KOPT-K1 (cell line): ENCODE measurements at regions not wholly inside any gene's neighbourhood (a gene's known extent, or its start where the extent isn't known, plus 50 kb on each side); places are given as distances from the start of the nearest gene placed in this dataset.
"Not testable (repeated sequence)": the region's sequence is repeated elsewhere in the genome, so short reads cannot be mapped to it uniquely, and the experiment has no call there.

Experiments
- H3K27ac ChIP-seq: fragments of 200-600 bp; sonication (generic); 2 replicates; pipeline ENCODE4 v1.5.1; 2016; ENCODE audit warnings: antibody characterized with exemption, mild to moderate bottlenecking, low read depth, low read length; ENCODE audit not compliant: poor library complexity, severe bottlenecking
- H3K36me3 ChIP-seq: fragments of 200-600 bp; sonication (generic); 2 replicates; pipeline ENCODE4 v1.5.1; 2017; ENCODE audit warnings: antibody characterized with exemption, mild to moderate bottlenecking, low read length, moderate library complexity; ENCODE audit not compliant: insufficient read depth
- H3K9me3 ChIP-seq: fragments of 200-600 bp; sonication (generic); 2 replicates; pipeline ENCODE4 v1.5.1; 2017; ENCODE audit warnings: antibody characterized with exemption, low read length, mild to moderate bottlenecking; ENCODE audit not compliant: insufficient read depth, poor library complexity, severe bottlenecking

GRCh38 chr5:92560698-92561401 lies 1020.2 kb downstream of the NR2F1-AS1 start:
- Histone ChIP-seq H3K9me3 (no peaks in the 10 kb centered on the region), H3K36me3 (no peaks in the 10 kb centered on the region), H3K27ac (no peak overlapping the region)

- H3K36me3 ChIP-seq, result no peaks in the 10 kb centered on the region
- H3K9me3 ChIP-seq, result no peaks in the 10 kb centered on the region
- no peak overlapping the region for H3K27ac ChIP-seq
Measured at GRCh38 chr5:92559781-92560180, 1021.2 kb downstream of the NR2F1-AS1 start.

- Histone ChIP-seq H3K36me3 (no peaks in the 10 kb centered on the region), H3K9me3 (no peaks in the 10 kb centered on the region), H3K27ac (no peak overlapping the region)
Measured at GRCh38 chr5:92559331-92559730, 1021.7 kb downstream of the NR2F1-AS1 start.

GRCh38 chr5:92556747-92557146 lies 1024.3 kb downstream of the NR2F1-AS1 start:
- no peaks in the 10 kb centered on the region for H3K9me3 ChIP-seq
- H3K27ac ChIP-seq, result no peak overlapping the region
- no peaks in the 10 kb centered on the region for H3K36me3 ChIP-seq

GRCh38 chr5:92554447-92555085 lies 1026.5 kb downstream of the NR2F1-AS1 start:
- no peaks in the 10 kb centered on the region for H3K36me3 ChIP-seq
- H3K9me3 ChIP-seq, result no peaks in the 10 kb centered on the region
- H3K27ac ChIP-seq, result no peak overlapping the region

GRCh38 chr5:92553326-92553725 lies 1027.7 kb downstream of the NR2F1-AS1 start:
- Histone ChIP-seq H3K36me3 (no peaks in the 10 kb centered on the region), H3K27ac (no peak overlapping the region), H3K9me3 (no peaks in the 10 kb centered on the region)

GRCh38 chr5:92552206-92553160 lies 1028.5 kb downstream of the NR2F1-AS1 start:
- H3K27ac ChIP-seq, result no peak overlapping the region
- H3K9me3 ChIP-seq, result no peaks in the 10 kb centered on the region
- no peaks in the 10 kb centered on the region for H3K36me3 ChIP-seq

GRCh38 chr5:92548346-92548745 lies 1032.7 kb downstream of the NR2F1-AS1 start:
- Histone ChIP-seq H3K36me3 (no peaks in the 10 kb centered on the region), H3K9me3 (no peaks in the 10 kb centered on the region), H3K27ac (no peak overlapping the region)

GRCh38 chr5:92544596-92544995 lies 1036.4 kb downstream of the NR2F1-AS1 start:
- no peaks in the 10 kb centered on the region for H3K36me3 ChIP-seq
- H3K27ac ChIP-seq, result no peak overlapping the region

GRCh38 chr5:92544036-92544435 lies 1037.0 kb downstream of the NR2F1-AS1 start:
- Histone ChIP-seq H3K36me3 (no peaks in the 10 kb centered on the region), H3K27ac (no peak overlapping the region), H3K9me3 (no peaks in the 10 kb centered on the region)

More at GRCh38 chr5:92544596-92544995, 1036.4 kb downstream of the NR2F1-AS1 start:
- H3K9me3 ChIP-seq, result no peaks in the 10 kb centered on the region

- Histone ChIP-seq H3K9me3 (no peaks in the 10 kb centered on the region), H3K36me3 (no peaks in the 10 kb centered on the region), H3K27ac (no peak overlapping the region)
Measured at GRCh38 chr5:92543201-92543600, 1037.8 kb downstream of the NR2F1-AS1 start.

- not testable (repeated sequence) for H3K36me3 ChIP-seq, H3K9me3 ChIP-seq, H3K27ac ChIP-seq
Measured at GRCh38 chr5:92542017-92542416, 1039.0 kb downstream of the NR2F1-AS1 start.

GRCh38 chr5:92527311-92528078 lies 1053.5 kb downstream of the NR2F1-AS1 start:
- Histone ChIP-seq H3K9me3 (no peaks in the 10 kb centered on the region), H3K36me3 (no peaks in the 10 kb centered on the region), H3K27ac (no peak overlapping the region)

GRCh38 chr5:92525131-92525530 lies 1055.9 kb downstream of the NR2F1-AS1 start:
- Histone ChIP-seq H3K9me3 (no peaks in the 10 kb centered on the region), H3K27ac (no peak overlapping the region), H3K36me3 (no peaks in the 10 kb centered on the region)
